Epidermal melanocyte (primary cell): ENCODE measurements at regions not wholly inside any gene's neighbourhood (a gene's known extent, or its start where the extent isn't known, plus 50 kb on each side); places are given as distances from the start of the nearest gene placed in this dataset.

ENCODE experiments used
- DNase-seq: peaks from one replicate; pipeline ENCODE4 v3.0.0; 2011; ENCODE audit warnings: low spot score; ENCODE audit not compliant: insufficient read length

DNA sequence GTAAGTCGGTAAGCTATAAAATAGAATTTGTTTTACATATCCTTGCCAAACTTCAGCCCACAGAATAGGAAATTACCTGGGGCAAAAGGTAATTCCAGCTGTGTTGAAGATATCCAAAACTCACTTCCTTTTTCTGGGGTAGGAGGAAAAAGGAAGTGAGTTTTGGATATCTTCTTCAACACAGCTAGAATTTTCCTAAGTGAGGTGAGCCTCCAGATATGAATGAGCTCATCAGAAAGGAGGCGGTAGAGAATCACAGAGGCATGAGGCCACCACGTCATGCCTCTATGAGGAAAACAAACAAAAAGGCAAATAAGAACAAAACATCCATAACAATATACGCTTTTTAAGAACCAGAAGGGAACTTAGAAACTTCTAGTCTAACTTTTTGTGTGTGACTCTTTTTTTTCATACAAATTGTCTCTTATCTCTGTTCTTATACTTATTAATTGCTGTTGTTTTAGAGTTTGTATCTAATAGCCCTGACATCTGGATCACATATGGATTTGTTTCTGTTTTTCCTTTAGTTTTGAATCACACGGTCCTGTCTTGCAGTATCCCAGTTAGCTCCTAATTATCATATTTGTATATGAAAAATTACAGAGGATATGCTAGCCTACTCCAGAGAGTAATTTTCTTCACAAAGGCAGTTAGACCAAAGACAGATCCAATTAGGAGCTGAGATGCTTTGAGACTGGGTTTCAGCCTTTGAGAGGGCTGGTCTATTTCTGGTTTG, 104.5 kb downstream of the RBM43 start:
- no peak for DNase-seq

DNA sequence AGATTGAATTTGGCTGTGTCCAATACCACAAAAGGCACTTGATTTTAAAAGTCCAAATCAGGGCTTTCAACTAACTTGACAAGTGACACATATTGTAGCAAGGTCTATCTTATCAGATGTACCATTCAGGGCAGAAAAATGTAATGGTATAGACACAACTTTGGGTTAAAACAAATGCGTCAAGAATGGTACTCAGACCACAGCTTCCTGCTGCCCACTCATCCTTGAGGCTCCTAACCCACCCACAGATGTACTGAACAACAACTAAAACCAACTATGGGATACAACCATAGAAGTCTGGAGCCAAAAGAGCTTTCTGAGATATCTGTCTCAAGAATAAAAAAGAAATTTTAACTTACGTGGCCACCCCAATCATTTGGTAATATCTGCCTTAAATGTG, 105.2 kb downstream of the RBM43 start:
- no peak for DNase-seq

DNA sequence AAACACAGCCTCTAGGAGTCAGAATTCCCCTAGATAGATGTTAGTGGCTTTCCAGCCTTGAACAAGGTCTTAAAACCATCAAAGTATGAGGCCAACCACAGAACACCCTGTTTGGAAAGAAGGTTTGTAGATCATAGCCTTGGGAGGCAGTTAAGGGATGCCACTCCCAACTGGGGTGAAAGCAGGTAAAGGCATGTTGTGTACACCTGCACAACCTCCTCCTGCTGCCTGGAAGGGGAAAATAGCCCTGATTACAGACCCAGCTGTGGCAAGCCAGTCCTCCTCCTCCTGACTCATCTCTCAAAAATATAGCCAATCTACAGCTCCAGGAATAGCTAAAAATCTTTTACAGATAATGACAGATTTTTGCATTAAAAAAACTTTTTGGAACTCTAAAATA, 108.1 kb downstream of the RBM43 start:
- DNase-seq: no peak

DNA sequence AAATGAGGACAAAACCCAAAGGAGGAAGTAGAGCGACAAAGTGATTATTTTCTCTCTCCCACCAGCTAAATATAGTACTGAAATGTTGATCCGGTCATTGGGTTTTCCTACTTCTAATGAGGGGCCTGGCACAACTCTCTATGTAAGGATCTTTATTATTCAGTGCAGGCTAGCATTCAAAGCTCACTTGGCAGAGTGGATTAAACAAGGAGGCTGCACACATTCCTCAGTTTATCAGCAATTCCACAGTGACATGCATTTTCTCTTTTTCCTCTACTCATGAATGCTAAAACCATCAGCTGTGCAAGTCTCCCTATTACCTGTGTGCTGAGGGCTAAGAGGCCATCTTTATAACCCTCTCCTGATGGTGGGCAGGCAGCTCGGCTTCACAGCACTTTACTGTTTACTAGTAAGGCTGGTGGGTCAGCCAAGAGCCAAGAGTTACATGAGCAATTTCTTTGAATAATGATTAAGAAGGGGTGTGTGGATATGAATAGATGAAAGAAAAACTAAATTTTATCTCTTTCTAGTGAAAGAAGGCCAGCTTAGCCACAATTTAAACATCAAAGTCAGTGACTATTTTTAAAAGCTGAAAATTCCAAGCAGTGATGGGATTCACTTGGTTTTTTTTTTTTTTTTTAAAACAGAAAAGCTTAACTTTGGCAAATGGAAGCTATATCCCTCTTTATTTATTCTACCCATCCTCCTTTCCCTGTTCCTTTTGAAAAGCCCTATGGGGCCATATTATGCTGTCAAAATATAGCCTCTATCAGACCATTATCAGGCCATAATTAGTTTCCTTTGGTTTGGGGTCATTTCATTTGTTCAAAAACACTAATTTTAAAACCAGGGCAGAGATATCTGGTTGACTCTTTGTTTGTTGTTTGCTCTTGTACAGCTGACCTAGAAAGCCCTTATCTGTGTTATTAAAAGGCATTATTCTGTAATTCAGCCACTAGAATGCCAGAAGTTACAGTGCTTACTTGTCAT, 111.0 kb downstream of the RBM43 start:
- DNase-seq: no peak

DNA sequence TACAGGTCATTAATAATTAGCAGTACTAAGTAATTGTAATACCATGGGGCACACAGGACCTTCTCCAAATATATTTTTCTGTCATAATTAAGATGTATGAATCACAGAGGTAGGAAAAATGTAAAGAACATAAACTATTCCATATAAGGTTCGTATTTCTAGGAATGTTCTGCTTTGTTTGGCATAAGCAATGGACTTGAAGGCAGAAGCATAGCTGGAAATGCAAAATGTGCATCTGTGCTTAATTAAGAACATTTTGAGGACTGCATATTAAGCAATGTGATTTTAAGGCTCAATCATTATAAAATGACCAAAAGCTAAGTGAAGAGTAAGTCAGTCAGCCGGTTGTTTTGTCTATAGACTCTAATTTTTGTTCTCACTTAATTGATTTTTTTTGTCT, 123.2 kb downstream of the RBM43 start:
- DNase-seq: no peak

DNA sequence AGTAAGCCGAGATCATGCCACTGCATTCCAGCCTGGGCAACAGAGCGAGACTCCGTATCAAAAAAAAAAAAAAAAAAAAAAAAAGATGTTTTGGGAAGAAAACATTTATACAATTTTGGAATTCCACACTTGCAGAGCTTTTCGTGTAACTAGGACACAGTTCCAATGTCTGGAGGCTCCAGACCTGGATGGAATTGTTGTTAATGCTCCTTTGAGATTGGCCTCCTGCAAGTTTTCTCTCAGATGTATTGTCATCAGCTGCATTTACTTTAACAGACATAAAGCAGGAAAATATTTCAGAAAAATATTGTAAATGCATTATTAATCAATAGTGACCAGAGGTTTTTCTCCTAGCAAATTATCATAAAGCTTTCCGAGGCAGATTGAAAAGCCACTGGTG, 124.1 kb downstream of the RBM43 start:
- no peak for DNase-seq

DNA sequence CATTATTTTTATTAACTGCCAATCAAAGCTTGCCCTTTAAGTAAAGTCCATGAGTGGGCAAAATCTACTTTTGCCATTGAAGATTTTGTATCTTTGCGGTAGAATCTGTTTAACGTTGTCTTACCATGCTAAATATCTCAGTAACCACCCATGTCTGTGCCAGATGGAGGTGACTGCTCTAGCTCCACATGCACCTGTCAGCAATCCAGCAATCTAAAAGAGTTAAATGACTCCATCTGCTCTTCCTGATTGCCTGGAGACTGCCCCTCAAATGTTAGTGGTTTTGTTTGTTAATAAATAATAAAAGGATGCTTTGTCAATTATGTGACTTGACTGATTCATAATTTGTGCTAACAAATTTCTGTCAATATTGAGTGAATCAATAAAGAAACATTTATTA, 141.7 kb downstream of the RBM43 start:
- DNase-seq: no peak

DNA sequence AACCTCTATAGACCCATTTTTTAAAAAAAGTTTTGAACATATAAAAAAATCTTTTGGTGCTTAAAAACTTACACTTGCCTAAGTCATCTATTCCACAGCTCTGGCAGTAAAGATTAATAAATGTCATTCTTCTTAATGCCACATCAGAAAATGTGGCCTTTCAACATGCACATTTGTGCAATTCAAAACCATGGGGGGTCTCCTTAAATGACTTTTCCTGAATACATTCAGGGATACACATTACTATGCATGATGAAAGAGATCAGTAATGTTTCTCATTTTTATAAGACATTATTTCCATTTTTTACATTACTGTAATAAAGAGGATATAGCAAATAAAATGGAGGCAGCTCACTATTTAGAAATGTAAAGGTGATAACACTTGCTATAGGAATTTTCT, 142.3 kb downstream of the RBM43 start:
- DNase-seq: no peak

DNA sequence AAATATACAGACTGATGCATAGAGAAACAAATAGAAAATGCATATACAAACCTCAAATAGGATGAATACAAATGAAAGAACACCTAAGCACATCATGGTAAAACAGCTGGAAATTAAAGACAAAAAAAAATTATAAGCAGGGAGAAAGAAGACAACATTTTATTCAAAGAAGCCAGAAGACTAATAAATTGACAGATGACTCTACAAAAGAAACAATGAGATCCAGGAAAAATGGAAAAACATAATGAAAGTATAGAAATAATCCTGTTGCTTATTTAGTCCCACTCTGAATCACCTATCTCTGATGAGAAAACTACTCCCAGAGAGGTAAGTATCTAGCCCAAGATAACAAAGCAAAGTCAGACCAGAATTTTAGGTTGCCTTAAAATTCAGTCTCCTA, 143.4 kb downstream of the RBM43 start:
- DNase-seq: no peak

DNA sequence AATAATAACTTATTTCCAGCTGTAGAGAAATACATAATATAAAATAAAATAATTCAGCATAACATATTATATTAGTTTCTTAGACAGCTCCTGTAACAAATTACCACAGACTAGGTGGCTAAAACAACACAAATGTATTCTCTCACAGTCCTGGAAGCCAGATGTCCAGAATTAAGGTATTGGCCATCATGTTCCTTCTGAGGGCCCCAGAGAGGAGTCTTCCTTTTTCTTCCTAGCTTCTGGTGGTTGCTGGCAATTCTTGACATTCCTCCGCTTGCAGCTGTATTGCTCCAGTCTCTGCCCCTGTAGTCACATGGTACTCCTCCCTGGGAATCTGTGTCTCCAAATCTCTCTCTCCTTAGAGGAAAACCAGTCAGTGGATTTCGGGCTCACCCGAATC, 146.8 kb downstream of the RBM43 start:
- no peak for DNase-seq

DNA sequence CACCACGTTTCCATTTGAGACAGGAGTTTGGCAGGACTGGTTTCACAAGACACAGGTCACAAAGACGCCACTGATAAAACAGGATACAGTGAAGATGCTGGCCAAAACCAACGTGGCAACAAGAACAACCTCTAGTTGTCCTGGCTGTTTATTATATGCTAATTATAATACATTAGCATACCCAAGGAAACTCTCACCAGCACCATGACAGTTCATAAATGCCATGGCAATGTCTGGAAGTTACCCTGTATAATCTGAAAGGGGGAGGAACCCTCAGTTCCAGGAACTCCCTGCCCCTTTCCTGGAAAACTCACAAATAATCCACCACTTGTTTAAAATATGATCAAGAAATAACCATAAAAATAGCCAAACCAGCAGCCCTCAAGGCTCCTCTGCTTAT, 148.3 kb downstream of the RBM43 start:
- no peak for DNase-seq

DNA sequence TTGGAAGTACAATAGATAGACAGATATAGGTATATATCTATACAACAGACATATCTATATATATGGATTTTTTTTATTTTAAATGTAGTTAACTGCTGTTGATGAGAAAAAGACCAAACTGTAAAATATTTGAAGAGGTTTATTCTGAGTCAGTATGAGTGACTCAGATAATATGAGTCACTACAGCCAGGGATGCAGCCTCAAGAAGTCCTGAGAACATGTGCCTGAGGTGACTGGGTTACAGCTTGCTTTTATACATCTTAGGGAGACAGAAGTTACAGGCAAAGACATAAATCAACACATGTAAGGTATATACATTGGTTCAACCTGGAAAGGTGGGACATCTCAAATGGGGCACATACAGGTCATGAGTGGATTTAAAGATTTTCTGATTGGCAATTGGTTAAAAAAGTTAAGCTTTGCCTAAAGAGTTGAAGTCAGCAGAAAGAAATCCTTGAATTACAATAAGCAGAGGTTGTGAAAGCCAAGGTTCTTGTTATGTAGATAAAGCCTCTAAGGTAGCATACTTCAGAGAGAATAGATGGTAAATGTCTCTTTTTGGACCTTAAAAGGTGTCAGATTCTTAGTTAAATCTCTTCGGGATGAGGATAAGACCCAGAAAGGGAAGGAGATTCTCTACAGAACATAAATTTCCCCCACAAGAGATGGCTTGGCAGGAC, 149.9 kb downstream of the RBM43 start:
- DNase-seq: no peak

DNA sequence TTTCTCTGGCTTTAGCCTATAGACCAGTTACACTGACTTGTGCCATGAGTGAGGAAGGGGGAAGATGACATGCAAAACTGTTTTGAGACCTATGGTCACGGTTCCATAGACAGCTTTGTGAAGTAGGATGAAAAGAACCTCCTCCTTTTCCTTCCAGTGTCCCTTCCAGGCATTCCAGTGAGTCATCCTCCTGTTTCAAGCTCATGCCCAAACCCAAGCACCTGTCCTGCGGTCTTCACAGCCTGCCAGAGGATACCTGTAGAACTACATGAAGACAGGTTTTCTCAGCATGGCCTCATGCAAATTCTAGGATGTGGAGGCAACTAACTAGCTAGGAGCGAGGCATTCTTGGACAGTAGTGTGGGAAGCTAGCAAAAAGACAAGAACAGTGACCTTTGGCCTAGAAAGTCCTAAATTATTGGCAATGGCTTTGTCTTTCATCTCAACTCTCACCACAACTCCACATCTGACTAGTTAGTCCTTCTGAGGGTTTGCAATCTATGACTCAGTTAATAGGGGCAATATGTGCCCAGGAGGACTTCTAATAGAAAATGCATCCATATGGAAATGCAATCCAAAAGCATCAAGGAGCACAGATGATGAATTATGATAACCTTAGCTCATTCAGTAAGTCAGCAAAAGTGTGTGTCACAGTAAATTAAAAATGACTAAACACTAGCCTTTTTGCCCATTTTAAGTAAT, 154.7 kb downstream of the RBM43 start:
- DNase-seq: no peak

DNA sequence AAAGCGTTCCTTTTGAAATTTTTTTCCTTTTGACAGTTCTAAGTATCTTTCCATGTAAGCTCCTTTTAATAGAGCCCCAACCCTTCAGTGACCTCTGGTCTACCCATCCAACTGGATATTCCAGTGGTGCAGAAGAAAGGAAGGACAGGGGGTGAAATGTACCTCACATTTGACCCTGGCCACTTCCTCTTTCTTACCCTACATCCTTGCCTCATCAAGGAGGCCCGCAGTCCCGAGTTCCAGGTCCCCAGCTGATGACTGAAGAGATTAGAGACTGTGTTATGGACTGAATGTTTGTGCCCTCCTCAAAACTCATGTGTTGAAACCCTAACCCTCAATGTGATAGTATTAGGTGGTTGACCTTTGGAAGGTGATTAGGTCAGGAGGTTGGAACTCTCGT, 158.1 kb downstream of the RBM43 start:
- DNase-seq: no peak

DNA sequence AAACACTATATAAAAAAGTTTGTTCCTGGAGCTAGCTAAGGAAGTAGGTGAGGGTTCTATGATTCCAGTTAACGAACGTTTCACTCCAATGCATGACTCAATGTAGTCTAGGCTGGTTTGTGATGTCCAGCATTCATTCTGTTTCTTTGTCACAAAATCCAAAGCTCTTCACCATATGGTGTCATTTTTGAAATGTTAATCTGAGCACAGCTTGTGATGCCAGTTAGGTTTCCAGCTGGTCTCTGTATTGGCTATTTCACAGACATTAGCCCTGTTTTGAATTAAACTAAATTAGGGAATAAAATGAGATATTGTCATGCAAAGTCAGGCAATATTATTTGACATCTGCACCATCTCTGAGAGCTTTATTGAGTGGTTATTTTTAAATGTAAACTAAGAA, 159.4 kb downstream of the RBM43 start:
- DNase-seq: no peak

DNA sequence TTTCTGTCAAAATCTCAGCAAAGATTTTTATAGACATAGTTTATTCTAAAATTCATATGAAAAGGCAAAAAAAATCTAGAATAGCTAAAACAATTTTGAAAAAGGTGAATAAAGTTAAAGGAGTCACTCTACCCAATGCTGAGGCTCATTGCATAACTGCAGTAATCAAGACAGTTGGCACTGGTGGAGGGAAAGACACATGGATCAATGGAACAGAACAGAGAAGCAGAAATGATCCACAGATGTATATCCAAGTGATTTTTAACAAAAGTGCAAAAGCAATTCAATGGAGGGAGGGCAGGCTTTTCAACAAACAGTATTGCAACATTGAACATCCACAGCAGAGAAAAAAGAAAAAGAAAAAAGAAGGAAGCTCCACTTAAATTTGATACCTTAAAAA, 162.8 kb downstream of the RBM43 start:
- DNase-seq: no peak

DNA sequence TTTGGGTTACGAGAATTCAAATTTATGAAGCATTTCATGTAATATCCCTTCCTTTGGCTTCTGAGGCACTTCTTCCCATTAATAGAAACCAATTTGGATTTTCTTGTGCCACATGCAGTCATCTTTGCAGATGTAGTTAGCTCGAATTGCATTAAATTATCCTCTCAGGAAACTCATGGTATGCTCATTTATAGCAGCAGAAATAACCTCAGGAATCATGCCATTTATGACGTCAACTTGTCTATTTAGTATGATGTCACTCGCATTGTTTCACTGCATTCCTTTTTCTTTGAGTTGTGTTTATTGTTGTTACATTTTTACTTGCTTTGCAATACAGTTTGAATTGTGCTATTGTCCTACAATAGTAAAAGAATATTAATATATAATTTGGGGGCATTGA, 163.8 kb downstream of the RBM43 start:
- no peak for DNase-seq

DNA sequence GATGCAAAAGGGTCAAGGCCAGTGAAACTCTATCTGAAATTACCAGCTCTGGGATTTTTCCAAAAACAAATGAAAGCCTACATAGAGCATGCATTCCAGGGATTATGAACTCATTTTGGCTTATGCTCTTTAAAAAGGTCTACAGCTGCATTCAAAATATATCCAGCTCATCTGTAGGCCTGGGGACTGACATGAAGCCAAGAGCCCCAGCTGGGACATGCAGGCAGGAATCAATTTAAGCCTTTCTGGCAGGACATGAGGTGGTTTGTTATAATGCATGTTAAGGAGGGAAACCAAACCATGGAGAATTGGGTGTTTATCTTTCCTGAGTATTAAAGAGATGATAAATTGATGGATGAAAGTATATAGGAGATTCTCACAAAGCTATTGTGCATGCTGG, 164.5 kb downstream of the RBM43 start:
- DNase-seq: no peak

DNA sequence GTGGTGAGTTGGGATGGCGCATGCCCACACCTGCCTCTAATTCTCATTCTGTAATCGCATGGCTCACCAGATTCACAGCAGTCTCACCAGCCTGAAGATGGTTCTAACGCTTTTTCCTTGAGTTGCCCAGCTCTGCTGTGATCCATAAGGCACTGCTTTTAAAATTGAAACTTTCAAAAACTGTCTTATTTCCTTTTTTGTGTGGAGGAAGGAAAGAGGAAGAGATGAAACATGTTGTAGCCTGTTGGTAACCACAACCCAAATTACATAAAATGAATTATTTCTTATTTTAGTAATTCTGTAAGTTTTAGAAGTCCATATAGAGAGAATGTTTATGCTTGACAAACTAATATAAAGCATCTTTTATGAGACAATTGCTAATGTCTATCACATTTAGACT, 165.4 kb downstream of the RBM43 start:
- no peak for DNase-seq

DNA sequence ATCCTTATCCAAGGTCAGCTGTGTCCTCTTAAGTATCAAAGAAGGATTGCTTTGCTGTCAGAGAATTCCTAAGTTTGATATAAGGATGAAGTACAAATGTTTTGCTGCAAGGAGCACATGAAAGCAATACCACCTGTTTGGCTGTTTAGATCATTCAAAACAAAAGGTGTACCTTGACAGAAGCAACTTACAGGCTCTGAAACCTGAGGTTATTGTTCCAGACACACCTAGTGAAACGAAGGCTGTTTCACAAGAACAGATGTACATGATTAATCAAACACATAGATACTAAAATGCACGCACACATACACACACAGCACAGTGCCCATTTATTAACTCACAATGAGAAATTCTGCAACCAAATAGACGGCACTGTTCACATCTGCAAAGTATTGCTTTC, 166.2 kb downstream of the RBM43 start:
- DNase-seq: no peak

DNA sequence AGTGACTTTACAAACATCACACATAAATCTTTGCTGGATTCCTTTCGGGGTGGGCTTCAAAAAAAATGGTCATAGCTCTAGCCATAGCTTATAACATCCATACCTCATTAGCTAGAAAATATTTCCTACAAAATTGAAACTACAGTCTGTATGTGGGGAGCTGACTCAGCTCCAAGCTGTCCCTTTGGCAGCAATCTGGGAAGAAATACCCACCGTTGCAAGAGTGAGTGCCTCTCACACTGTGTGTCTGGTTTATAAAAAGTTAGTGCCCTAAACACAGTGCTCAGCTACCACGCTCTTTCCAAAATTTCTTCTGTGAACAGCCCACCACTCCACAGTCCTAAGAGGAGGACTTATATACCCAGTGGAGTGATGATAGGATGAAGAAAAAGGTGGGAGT, 170.1 kb downstream of the RBM43 start:
- no peak for DNase-seq

DNA sequence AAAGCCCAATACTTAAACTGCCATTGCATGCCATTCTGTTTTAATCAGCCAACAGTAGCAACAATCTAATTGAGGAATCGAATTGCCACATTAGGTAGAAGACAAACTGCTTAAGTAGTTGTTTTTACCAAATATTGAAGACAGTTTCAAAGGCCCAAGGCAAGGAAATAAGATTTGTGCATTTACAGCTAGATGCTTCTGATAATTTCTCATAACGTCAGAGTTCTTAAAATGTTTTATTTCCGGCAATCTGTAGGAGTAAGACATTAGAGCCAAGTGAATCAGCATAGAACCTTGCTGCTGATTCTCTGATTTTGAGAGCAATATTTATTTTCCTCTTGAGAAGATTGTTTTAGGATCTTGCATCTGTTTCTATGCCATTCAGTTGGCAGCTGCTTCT, 174.3 kb downstream of the RBM43 start:
- no peak for DNase-seq
